DND-41 (cell line): ENCODE measurements at regions not wholly inside any gene's neighbourhood (a gene's known extent, or its start where the extent isn't known, plus 50 kb on each side); places are given as distances from the start of the nearest gene placed in this dataset.

ENCODE experiments used
- CTCF ChIP-seq: IDR thresholded peaks from 2 replicates; pipeline ENCODE4 v1.5.1; 2012; ENCODE audit warnings: borderline replicate concordance, low read length, moderate library complexity, mild to moderate bottlenecking; ENCODE audit not compliant: poor library complexity, severe bottlenecking; ENCODE audit errors: extremely low read depth
- EZH2 ChIP-seq: IDR thresholded peaks from 3 replicates; pipeline ENCODE4 v1.6.1; 2012; ENCODE audit warnings: borderline replicate concordance, low read depth, mild to moderate bottlenecking, moderate library complexity, low read length, inconsistent platforms; ENCODE audit not compliant: severe bottlenecking

GRCh38 chr11:23769214-23769613, 727.6 kb upstream of the LUZP2 start:
- TF ChIP-seq EZH2 (no peak), CTCF (no peak)
